Stimulated activated CD4-positive, alpha-beta T cell treated with anti-CD3 and anti-CD28 coated beads, Interleukin-12 subunit alpha, Interleukin-12 subunit beta, amount 100 ng/mL, for 48 hours (primary cell): ENCODE measurements at regions not wholly inside any gene's neighbourhood (a gene's known extent, or its start where the extent isn't known, plus 50 kb on each side); places are given as distances from the start of the nearest gene placed in this dataset.

Experiments used
- DNase-seq, 3 donors: peaks; one replicate each; pipeline ENCODE4 v3.0.0-alpha.2; 2020; ENCODE audit warnings: low read depth in 2 of 3, low spot score in 1 of 3

DNA sequence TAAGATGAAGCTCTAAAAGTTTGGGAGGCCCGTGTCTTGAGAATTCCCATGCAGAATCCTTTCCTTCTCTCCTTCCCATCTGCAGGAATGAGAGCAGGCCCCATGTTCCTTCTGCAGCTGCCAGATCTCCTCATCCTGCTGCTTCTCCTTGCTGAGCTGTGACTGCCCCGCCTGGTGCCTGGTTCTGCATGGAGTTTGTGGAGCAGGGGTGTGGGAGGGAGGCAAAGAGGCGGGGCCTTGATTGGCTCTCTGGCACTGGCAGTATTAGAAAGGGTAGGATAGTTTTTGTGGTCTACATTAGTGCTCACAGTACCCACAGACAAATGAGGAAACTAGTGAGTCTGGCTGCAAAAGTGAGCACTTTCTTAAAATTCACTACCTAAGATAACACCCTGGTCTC lies 91.1 kb upstream of the CLPB start:
- DNase-seq: no peak

DNA sequence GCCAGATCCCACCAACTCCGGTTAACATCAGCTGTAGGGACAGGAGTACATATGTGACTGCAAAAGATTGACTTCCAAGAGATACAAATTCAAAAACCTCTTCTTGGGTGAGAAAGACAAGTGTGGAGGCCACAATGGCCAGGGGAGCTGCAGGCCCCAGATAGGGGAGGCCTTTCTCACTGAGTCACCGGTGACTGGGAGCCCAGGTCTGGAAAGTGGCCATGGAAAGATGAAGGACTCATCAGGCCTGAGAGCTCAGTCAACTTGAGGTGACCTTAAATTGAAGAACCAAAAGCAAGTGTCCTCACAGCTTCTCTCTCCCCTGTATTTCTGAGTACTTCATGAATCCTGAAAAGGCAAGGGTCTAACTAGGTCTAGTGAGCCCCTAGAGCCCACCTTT lies 90.4 kb upstream of the CLPB start:
- DNase-seq: no peak

- DNase-seq: no peak
Observed at GRCh38 chr11:72523991-72524390, 89.7 kb upstream of the CLPB start.

- no peak for DNase-seq
Observed at GRCh38 chr11:72522186-72522585, 87.9 kb upstream of the CLPB start.

DNA sequence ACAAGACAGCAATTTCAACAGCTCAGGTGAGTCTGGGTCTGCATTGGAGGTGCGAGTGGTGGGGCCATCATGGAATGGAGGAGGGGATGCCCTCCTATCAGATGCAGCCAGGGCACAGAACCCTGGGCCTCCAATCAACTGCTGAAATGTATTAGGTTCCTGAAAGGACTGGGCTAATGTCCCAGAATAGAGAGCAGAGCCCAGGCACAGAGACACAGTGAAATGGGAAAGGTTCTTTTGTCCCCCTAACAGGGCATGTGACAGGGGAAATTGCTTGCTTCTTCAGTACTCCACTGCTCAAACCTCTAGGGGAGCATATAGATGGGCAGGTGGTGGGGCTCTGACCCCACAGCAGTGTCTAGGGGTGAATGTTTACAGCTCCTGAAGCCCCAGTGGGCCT lies 87.3 kb upstream of the CLPB start:
- DNase-seq: no peak

DNA sequence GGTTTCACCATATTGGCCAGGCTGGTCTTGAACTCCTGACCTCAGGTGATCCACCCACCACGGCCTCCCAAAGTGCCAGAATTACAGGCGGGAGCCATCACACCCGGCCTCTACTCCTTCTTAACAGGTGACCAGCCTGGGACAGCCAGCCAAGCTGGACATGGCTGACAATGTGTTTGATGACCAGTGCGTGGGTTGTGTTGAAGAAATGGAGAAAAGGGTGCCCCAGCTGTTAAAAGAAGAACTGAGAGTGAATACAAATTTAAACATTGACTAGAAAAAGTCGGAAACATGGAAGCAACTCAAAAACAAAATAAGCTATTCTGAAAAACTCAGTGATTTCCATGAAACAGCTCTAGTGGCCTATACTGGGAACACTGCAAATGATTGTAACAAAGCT lies 86.5 kb upstream of the CLPB start:
- DNase-seq: no peak

- DNase-seq: peak in 1 of 3 donors; percentile 15
Observed at GRCh38 chr11:72519882-72520281, 85.6 kb upstream of the CLPB start.

- no peak for DNase-seq
Observed at GRCh38 chr11:72519220-72519881, 85.0 kb upstream of the CLPB start.

DNA sequence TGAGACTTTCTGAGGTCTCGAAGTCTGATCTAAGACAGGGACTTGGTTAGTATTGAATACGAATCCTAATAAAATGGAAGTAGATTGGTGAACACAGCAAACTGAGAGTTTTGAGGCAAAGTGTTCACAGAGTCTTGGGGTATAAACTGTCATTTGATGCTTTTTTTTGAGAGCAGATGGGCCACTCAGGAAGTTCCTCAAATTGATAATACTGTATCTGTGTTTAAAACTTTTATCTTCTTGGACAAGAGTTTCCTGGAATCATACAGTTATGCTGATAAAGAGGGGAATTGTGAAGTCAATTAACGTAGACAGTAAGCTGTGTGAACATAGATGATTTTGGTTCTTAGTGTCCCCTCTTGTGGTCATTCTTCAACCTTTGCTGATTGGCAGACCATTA lies 80.0 kb upstream of the CLPB start:
- no peak for DNase-seq

DNA sequence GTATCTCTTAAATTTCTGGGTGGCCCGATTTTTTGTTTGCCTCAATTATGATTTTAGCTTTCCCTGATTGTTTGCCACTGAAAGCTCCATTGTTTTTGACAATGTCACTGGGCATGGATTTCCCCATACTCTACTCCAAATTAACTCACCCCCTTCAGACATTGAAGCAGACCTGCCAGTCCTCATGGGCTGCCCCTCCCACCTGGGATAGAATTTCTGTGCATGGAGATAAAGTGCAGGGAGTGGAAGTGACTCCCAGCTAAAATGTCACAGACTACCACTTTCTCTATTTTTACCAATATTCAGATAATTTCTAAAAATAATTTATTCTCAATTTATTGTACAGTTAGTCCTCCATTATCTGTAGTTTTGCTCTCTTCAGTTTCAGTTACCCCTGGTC lies 79.1 kb upstream of the CLPB start:
- no peak for DNase-seq

GRCh38 chr11:72512956-72513355 lies 78.6 kb upstream of the CLPB start:
- DNase-seq: no peak

- DNase-seq: no peak
Observed at GRCh38 chr11:72511393-72512047, 77.2 kb upstream of the CLPB start.

DNA sequence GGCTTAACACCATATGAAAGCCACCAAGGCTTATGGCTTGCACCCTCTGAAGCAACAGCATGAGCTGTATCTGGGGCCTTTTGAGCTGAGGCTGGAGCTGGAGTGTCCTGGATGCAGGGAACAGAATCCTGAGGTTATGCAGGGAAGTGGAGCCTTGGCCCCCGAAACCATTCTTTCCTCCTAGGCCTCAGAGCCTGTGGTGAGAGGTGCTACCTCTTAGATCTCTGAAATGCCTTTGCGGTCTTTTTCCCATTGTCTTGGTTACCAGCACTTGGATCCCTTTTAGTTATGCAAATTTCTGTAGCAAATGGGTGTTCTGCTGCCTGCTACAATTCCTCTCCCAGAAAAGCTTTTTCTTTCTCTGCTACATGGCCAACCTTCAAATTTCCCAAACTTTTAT lies 72.7 kb upstream of the CLPB start:
- DNase-seq: no peak

- DNase-seq: no peak
Observed at GRCh38 chr11:72497731-72498130, 63.4 kb upstream of the CLPB start.

- DNase-seq: no peak
Observed at GRCh38 chr11:72494109-72494429, 59.7 kb upstream of the CLPB start.

DNA sequence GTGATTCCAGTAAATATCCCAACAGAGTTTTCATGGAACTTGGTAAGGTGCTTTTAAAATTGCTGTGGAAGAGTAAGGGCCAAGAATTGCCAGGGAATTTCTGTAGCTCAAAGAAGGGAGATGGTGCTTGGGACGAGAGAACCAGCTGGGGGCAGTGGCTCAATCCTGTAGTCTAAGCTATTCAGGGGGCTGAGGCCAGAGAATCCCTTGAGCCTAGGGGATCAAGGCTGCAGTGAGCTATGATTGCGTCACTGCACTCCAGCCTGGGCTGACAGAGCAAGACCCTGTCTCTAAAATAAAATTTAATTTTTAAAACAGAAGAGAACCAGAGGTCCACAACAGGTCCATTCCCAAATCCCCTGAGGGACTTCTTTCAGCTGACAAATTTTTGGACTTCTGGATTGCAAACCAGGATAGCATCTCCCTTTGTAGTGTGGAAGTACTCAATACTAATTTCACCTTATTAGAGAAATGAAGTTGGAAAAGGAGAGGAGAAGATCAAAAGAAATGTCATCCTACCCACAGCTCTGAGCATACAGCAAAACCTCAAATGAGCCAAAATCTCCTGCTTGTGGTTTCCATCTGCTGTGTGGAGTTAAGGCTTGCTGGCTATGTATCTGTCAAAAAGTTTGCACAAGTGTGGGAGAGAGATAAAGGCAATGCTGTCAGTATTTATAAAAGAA lies 59.2 kb upstream of the CLPB start:
- no peak for DNase-seq

- DNase-seq: no peak
Observed at GRCh38 chr11:72491001-72491400, 56.7 kb upstream of the CLPB start.
